SU-DHL-6 (cell line): ENCODE measurements at regions not wholly inside any gene's neighbourhood (a gene's known extent, or its start where the extent isn't known, plus 50 kb on each side); places are given as distances from the start of the nearest gene placed in this dataset.

Source experiments
- H2AFZ ChIP-seq: fragments of 200-600 bp; sonication (generic); 2 replicates; pipeline ENCODE4 v1.6.1; 2014; ENCODE audit warnings: low read depth, mild to moderate bottlenecking, moderate library complexity, mixed read lengths, antibody characterized with exemption, low read length; ENCODE audit not compliant: severe bottlenecking
- H3F3A ChIP-seq: fragments of 200-600 bp; shearing (Covaris generic); 2 replicates; pipeline ENCODE4 v1.6.0; 2016; ENCODE audit warnings: antibody characterized with exemption, mild to moderate bottlenecking; ENCODE audit not compliant: insufficient read depth
- H3K27ac ChIP-seq: fragments of 200-600 bp; sonication (generic); 2 replicates; pipeline ENCODE4 v1.5.1; 2016; ENCODE audit warnings: low read depth, mild to moderate bottlenecking, low read length, moderate library complexity, mixed read lengths
- H3K27me3 ChIP-seq: fragments of 200-600 bp; sonication (generic), shearing (Covaris generic); 2 replicates; pipeline ENCODE4 v1.6.0; 2014; ENCODE audit warnings: mild to moderate bottlenecking, low read length
- H3K36me3 ChIP-seq: fragments of 200-600 bp; sonication (generic); 2 replicates; pipeline ENCODE4 v1.6.1; 2014; ENCODE audit warnings: mild to moderate bottlenecking, low read length, mixed read lengths
- H3K4me2 ChIP-seq: fragments of 300-600, 200-600 bp; shearing (Covaris generic), sonication (generic); 2 replicates; pipeline ENCODE4 v1.6.0; 2014; ENCODE audit warnings: low read length, low read depth, mild to moderate bottlenecking; ENCODE audit not compliant: poor library complexity, severe bottlenecking
- H3K4me3 ChIP-seq: fragments of 200-600 bp; sonication (generic); 2 replicates; pipeline ENCODE4 v1.5.1; 2014; ENCODE audit warnings: antibody characterized with exemption, low read length, mild to moderate bottlenecking, mixed read lengths; ENCODE audit not compliant: insufficient read depth, poor library complexity, severe bottlenecking
- H3K79me2 ChIP-seq: fragments of 200-600 bp; sonication (generic); 2 replicates; pipeline ENCODE4 v1.6.1; 2014; ENCODE audit warnings: mild to moderate bottlenecking, low read length, moderate library complexity; ENCODE audit not compliant: insufficient read depth
- H3K9ac ChIP-seq: fragments of 200-600 bp; sonication (generic); 2 replicates; pipeline ENCODE4 v1.7.0; 2014; ENCODE audit warnings: mild to moderate bottlenecking, low read length
- H3K9me2 ChIP-seq: fragments of 200-600 bp; sonication (generic); replicated peaks from 2 replicates; pipeline ENCODE4 v1.6.1; 2014; ENCODE audit warnings: low read length; ENCODE audit not compliant: insufficient read depth
- H3K9me3 ChIP-seq: fragments of 200-600 bp; sonication (generic); 2 replicates; pipeline ENCODE4 v1.6.1; 2014; ENCODE audit warnings: low read length, mixed read lengths; ENCODE audit not compliant: insufficient read depth
- H4K20me1 ChIP-seq: fragments of 200-600 bp; sonication (generic); 2 replicates; pipeline ENCODE4 v1.6.1; 2014; ENCODE audit warnings: low read depth, mild to moderate bottlenecking, antibody characterized with exemption, low read length, moderate library complexity, mixed read lengths
- CTCF ChIP-seq: fragments of 200-600 bp; sonication (generic); IDR thresholded peaks from one replicate; pipeline ENCODE4 v1.5.1; 2017; ENCODE audit warnings: antibody characterized with exemption, mild to moderate bottlenecking, low read length, moderate library complexity; ENCODE audit not compliant: insufficient read depth, poor library complexity, severe bottlenecking
- EZH2phosphoT487 ChIP-seq: fragments of 200-600 bp; sonication (generic), shearing (Covaris generic); conservative IDR thresholded peaks from 2 replicates; pipeline ENCODE4 v1.6.1; 2018; ENCODE audit warnings: mild to moderate bottlenecking, antibody characterized with exemption, low read length, moderate library complexity, mixed read lengths

DNA sequence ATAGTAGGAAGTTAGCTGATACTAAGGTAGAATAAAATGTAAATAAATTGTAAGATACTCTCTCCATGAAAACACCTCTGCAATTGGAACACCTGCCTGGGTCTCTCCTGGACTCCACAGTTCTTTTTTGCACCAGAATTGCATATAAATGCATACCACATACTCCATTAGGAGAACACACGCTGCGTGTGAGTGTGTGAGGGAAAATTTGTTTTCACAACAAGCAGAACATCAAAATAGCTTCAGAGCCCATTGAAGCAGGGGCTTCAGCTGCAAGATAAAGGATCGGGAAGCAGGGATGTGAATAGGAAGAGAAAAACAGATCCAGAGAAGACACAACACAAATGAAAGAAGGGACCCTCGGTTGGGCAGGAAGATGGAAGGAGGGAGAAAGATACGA, 389.8 kb upstream of the BRINP1 start:
- Histone ChIP-seq H3K27ac (no peak overlapping the region), H3K9me3 (no peaks in the 10 kb centered on the region), H4K20me1 (no peaks in the 10 kb centered on the region), H3K79me2 (no peaks in the 10 kb centered on the region), H3K27me3 (no peaks in the 10 kb centered on the region), H3K9me2 (no peaks in the 10 kb centered on the region), H2AFZ (peak overlapping the region; percentile 9), H3K9ac (no peak overlapping the region), H3F3A (peaks cover 11% of the 10 kb centered on the region), H3K4me3 (no peak overlapping the region), H3K4me2 (peak overlapping the region; percentile 5), H3K36me3 (no peaks in the 10 kb centered on the region)
- TF ChIP-seq CTCF (no peak), EZH2phosphoT487 (no peak)

GRCh38 chr9:119758241-119758640, 389.0 kb upstream of the BRINP1 start:
- no peaks in the 10 kb centered on the region for H3K27me3 ChIP-seq
- H3K9ac ChIP-seq: no peak overlapping the region
- H3K27ac ChIP-seq: no peak overlapping the region
- no peak overlapping the region for H3K4me3 ChIP-seq
- H4K20me1 ChIP-seq: no peaks in the 10 kb centered on the region
- no peak overlapping the region for H2AFZ ChIP-seq
- no peaks in the 10 kb centered on the region for H3K36me3 ChIP-seq
- no peak overlapping the region for H3K4me2 ChIP-seq
- H3K9me3 ChIP-seq: no peaks in the 10 kb centered on the region
- TF ChIP-seq CTCF (no peak), EZH2phosphoT487 (no peak)
- peaks cover 11% of the 10 kb centered on the region for H3F3A ChIP-seq
- no peaks in the 10 kb centered on the region for H3K79me2 ChIP-seq
- H3K9me2 ChIP-seq: no peaks in the 10 kb centered on the region

- Histone ChIP-seq H3K4me2 (no peak overlapping the region), H3K27ac (peak overlapping the region; percentile 38; the same call in 1 of the 2 replicates), H3K9me3 (no peaks in the 10 kb centered on the region)
Observed at GRCh38 chr9:119739476-119739875, 370.2 kb upstream of the BRINP1 start.

More at GRCh38 chr9:119739476-119739875, 370.2 kb upstream of the BRINP1 start:
- Histone ChIP-seq H3K9ac (no peak overlapping the region), H2AFZ (peak overlapping the region; percentile 62), H4K20me1 (no peaks in the 10 kb centered on the region), H3K27me3 (no peaks in the 10 kb centered on the region), H3K4me3 (no peak overlapping the region), H3K79me2 (no peaks in the 10 kb centered on the region), H3F3A (peaks cover 6% of the 10 kb centered on the region; the same call in 1 of the 2 replicates), H3K36me3 (no peaks in the 10 kb centered on the region), H3K9me2 (no peaks in the 10 kb centered on the region)
- no peak for TF ChIP-seq EZH2phosphoT487
- no peak for TF ChIP-seq CTCF
